H9 (cell line): ENCODE measurements at regions not wholly inside any gene's neighbourhood (a gene's known extent, or its start where the extent isn't known, plus 50 kb on each side); places are given as distances from the start of the nearest gene placed in this dataset.

Experiments
- DNase-seq: peaks from one replicate; pipeline ENCODE4 v3.0.0-alpha.2; 2017
- H2AFZ ChIP-seq: one replicate; pipeline ENCODE4 v1.6.1; 2013; ENCODE audit warnings: mild to moderate bottlenecking, low read length, control low read depth, moderate library complexity
- H2AK5ac ChIP-seq: 2 replicates; pipeline ENCODE4 v1.6.1; 2013; ENCODE audit warnings: low read length, control low read depth, mixed read lengths; ENCODE audit not compliant: insufficient read length
- H2BK120ac ChIP-seq: one replicate; pipeline ENCODE4 v1.6.1; 2013; ENCODE audit warnings: low read depth, mild to moderate bottlenecking, low read length, control low read depth, inconsistent platforms; ENCODE audit not compliant: poor library complexity, severe bottlenecking
- H2BK12ac ChIP-seq: 2 replicates; pipeline ENCODE4 v1.6.1; 2013; ENCODE audit warnings: low read length, control low read depth, mixed read lengths, low read depth; ENCODE audit not compliant: insufficient read length
- H2BK15ac ChIP-seq: 2 replicates; pipeline ENCODE4 v1.6.1; 2013; ENCODE audit warnings: low read depth, low read length, control low read depth
- H2BK20ac ChIP-seq: one replicate; pipeline ENCODE4 v1.6.1; 2013; ENCODE audit warnings: low read depth, mild to moderate bottlenecking, low read length, control low read depth, inconsistent platforms; ENCODE audit not compliant: poor library complexity, severe bottlenecking
- H2BK5ac ChIP-seq: 2 replicates; pipeline ENCODE4 v1.6.1; 2013; ENCODE audit warnings: low read length, control low read depth, mixed read lengths; ENCODE audit not compliant: insufficient read length
- H3K14ac ChIP-seq: 2 replicates; pipeline ENCODE4 v1.6.1; 2013; ENCODE audit warnings: low read length, control low read depth; ENCODE audit not compliant: insufficient read depth
- H3K18ac ChIP-seq: 2 replicates; pipeline ENCODE4 v1.6.1; 2013; ENCODE audit warnings: low read depth, mild to moderate bottlenecking, mixed read lengths, low read length, control low read depth; ENCODE audit not compliant: insufficient read length
- H3K23ac ChIP-seq: 2 replicates; pipeline ENCODE4 v1.6.1; 2013; ENCODE audit warnings: low read length, control low read depth, mixed read lengths, low read depth; ENCODE audit not compliant: insufficient read length
- H3K23me2 ChIP-seq: 2 replicates; pipeline ENCODE4 v1.6.1; 2013; ENCODE audit warnings: low read depth, mild to moderate bottlenecking, mixed read lengths, low read length, control low read depth; ENCODE audit not compliant: insufficient read length, poor library complexity, severe bottlenecking
- H3K27ac ChIP-seq: 2 replicates; pipeline ENCODE4 v1.5.1; 2013; ENCODE audit warnings: low read length, control low read depth, mixed read lengths, low read depth; ENCODE audit not compliant: insufficient read length
- H3K27me3 ChIP-seq: 2 replicates; pipeline ENCODE4 v1.6.1; 2013; ENCODE audit warnings: low read length, control low read depth, inconsistent platforms; ENCODE audit not compliant: insufficient read depth
- H3K4ac ChIP-seq: 2 replicates; pipeline ENCODE4 v1.6.1; 2013; ENCODE audit warnings: low read depth, mild to moderate bottlenecking, control low read depth, inconsistent platforms, low read length, moderate library complexity
- H3K4me1 ChIP-seq: 2 replicates; pipeline ENCODE4 v1.6.1; 2013; ENCODE audit warnings: low read length, control low read depth, inconsistent platforms; ENCODE audit not compliant: insufficient read depth
- H3K4me2 ChIP-seq: 2 replicates; pipeline ENCODE4 v1.6.1; 2013; ENCODE audit warnings: low read length, control low read depth, mixed read lengths; ENCODE audit not compliant: insufficient read length, insufficient read depth
- H3K56ac ChIP-seq: 2 replicates; pipeline ENCODE4 v1.6.1; 2013; ENCODE audit warnings: low read depth, mild to moderate bottlenecking, mixed read lengths, low read length, control low read depth; ENCODE audit not compliant: insufficient read length
- H3K79me1 ChIP-seq: 2 replicates; pipeline ENCODE4 v1.6.1; 2013; ENCODE audit warnings: low read depth, mild to moderate bottlenecking, moderate library complexity, low read length, control low read depth, inconsistent platforms; ENCODE audit not compliant: insufficient read depth, poor library complexity, severe bottlenecking
- H3K79me2 ChIP-seq: 2 replicates; pipeline ENCODE4 v1.6.1; 2013; ENCODE audit warnings: low read length, control low read depth, inconsistent platforms; ENCODE audit not compliant: insufficient read depth
- H3K9ac ChIP-seq: 2 replicates; pipeline ENCODE4 v1.6.1; 2013; ENCODE audit warnings: low read length, control low read depth, mixed read lengths; ENCODE audit not compliant: insufficient read length; ENCODE audit errors: extremely low read depth
- H3K9me3 ChIP-seq: one replicate; pipeline ENCODE4 v1.6.1; 2013; ENCODE audit warnings: low read depth, low read length, inconsistent platforms; ENCODE audit not compliant: control insufficient read depth
- H3T11ph ChIP-seq: one replicate; pipeline ENCODE4 v1.6.1; 2013; ENCODE audit warnings: mild to moderate bottlenecking, low read length, control low read depth, inconsistent platforms
- H4K20me1 ChIP-seq: one replicate; pipeline ENCODE4 v1.6.1; 2013; ENCODE audit not compliant: control insufficient read depth, insufficient read length, insufficient read depth
- H4K5ac ChIP-seq: 2 replicates; pipeline ENCODE4 v1.6.1; 2013; ENCODE audit warnings: low read depth, mild to moderate bottlenecking, mixed read lengths, low read length, control low read depth; ENCODE audit not compliant: insufficient read length
- H4K8ac ChIP-seq: replicated peaks from 2 replicates; pipeline ENCODE4 v1.6.1; 2013; ENCODE audit warnings: low read length, control low read depth, mixed read lengths, low read depth; ENCODE audit not compliant: insufficient read length
- H4K91ac ChIP-seq: 2 replicates; pipeline ENCODE4 v1.6.1; 2013; ENCODE audit warnings: low read depth, mild to moderate bottlenecking, moderate library complexity, mixed read lengths, low read length, control low read depth; ENCODE audit not compliant: insufficient read length
- H3K27ac Mint-ChIP-seq, 3 experiments: 2 replicates in 2 of 3; 3 replicates in 1 of 3; pipeline ENCODE4 v1.8.0; 2020 to 2021; ENCODE audit warnings: mixed read lengths in 3 of 3, mild to moderate bottlenecking in 1 of 3, moderate library complexity in 1 of 3
- H3K27me3 Mint-ChIP-seq: 2 replicates; pipeline ENCODE4 v1.8.0; 2021; ENCODE audit warnings: low read depth, mild to moderate bottlenecking, moderate library complexity, mixed read lengths
- H3K36me3 Mint-ChIP-seq, 3 experiments: 2 replicates in 2 of 3; 3 replicates in 1 of 3; pipeline ENCODE4 v1.8.0; 2020 to 2021; ENCODE audit warnings: low read depth in 3 of 3, mixed read lengths in 3 of 3; ENCODE audit not compliant: insufficient read depth in 1 of 3
- H3K4me1 Mint-ChIP-seq, 2 experiments: 2 replicates each; pipeline ENCODE4 v1.8.0; 2020; ENCODE audit warnings: mixed read lengths in 2 of 2
- H3K4me3 Mint-ChIP-seq, 2 experiments: 2 replicates in 1 of 2; 3 replicates in 1 of 2; pipeline ENCODE4 v1.8.0; 2020 to 2021; ENCODE audit warnings: mild to moderate bottlenecking in 2 of 2, mixed read lengths in 2 of 2, moderate library complexity in 1 of 2
- H3K9me3 Mint-ChIP-seq, 2 experiments: 2 replicates in 1 of 2; 3 replicates in 1 of 2; pipeline ENCODE4 v1.8.0; 2020; ENCODE audit warnings: mild to moderate bottlenecking in 2 of 2, mixed read lengths in 2 of 2, moderate library complexity in 1 of 2
- CTCF ChIP-seq: fragments of 200-600 bp; sonication (generic); conservative IDR thresholded peaks from 3 replicates; pipeline ENCODE4 v1.8.0; 2021; ENCODE audit warnings: antibody characterized with exemption, mild to moderate bottlenecking
- WGBS: extraction: QIAGEN DNeasy Blood & Tissue Kit; methylation state at CpG from one replicate; pipeline ENCODE4 v1.1.7; 2013; ENCODE audit warnings: missing lambda C conversion rate, low lambda C conversion rate, mixed read lengths; ENCODE audit not compliant: insufficient read length; ENCODE audit errors: extremely low coverage; 5-methylcytosine and 5-hydroxymethylcytosine counted together

- Histone ChIP-seq H2BK20ac (no peak overlapping the region), H3K14ac (no peak overlapping the region), H3K56ac (no peak overlapping the region), H3K9me3 (no peaks in the 10 kb centered on the region), H3K27me3 (no peaks in the 10 kb centered on the region), H2BK12ac (no peak overlapping the region), H4K5ac (no peak overlapping the region), H4K91ac (no peak overlapping the region), H2AFZ (no peak overlapping the region), H2BK15ac (no peak overlapping the region), H3T11ph (no peak overlapping the region), H2AK5ac (no peak overlapping the region), H4K20me1 (no peaks in the 10 kb centered on the region), H4K8ac (no peak overlapping the region), H2BK5ac (no peak overlapping the region), H3K79me2 (no peaks in the 10 kb centered on the region), H3K4me1 (peaks cover 4% of the 10 kb centered on the region), H3K4ac (no peak overlapping the region), H3K23me2 (no peaks in the 10 kb centered on the region), H3K9ac (no peak overlapping the region), H2BK120ac (no peak overlapping the region), H3K79me1 (no peaks in the 10 kb centered on the region), H3K18ac (no peak overlapping the region), H3K4me2 (no peak overlapping the region), H3K27ac (no peak overlapping the region), H3K23ac (no peak overlapping the region)
- H3K36me3 Mint-ChIP-seq: peaks cover 0 to 6% (median 0%) of the 10 kb centered on the region in 3 experiments; a peak in 3 of 7 replicates
- H3K27me3 Mint-ChIP-seq: peaks cover 6% of the 10 kb centered on the region; the same call in 1 of the 2 replicates
- peaks cover 0 to 2% of the 10 kb centered on the region in 2 experiments; a peak in 3 of 5 replicates for H3K9me3 Mint-ChIP-seq
- peaks cover 40 to 50% of the 10 kb centered on the region in 2 experiments for H3K4me1 Mint-ChIP-seq
- TF ChIP-seq CTCF: no peak
- DNase-seq: no peak
- WGBS: no CpG with 5 or more reads among the region's 1 CpG
- peak overlapping the region; percentile 27 to 73 (median 50); a peak in 3 of 7 replicates for H3K27ac Mint-ChIP-seq
- peak overlapping the region in 1 of 2 experiments; percentile 43; a peak in 1 of 5 replicates for H3K4me3 Mint-ChIP-seq
Measured at GRCh38 chr14:45400509-45400908, 147.5 kb upstream of the MIS18BP1 start.
